ENCODE measurements at regions not wholly inside any gene's neighbourhood (a gene's known extent, or its start where the extent isn't known, plus 50 kb on each side); places are given as distances from the start of the nearest gene placed in this dataset.

GRCh38 chr1:212496682-212497081 is 64.0 kb downstream of the NENF start:
- TF ChIP-seq, protein P1, sequence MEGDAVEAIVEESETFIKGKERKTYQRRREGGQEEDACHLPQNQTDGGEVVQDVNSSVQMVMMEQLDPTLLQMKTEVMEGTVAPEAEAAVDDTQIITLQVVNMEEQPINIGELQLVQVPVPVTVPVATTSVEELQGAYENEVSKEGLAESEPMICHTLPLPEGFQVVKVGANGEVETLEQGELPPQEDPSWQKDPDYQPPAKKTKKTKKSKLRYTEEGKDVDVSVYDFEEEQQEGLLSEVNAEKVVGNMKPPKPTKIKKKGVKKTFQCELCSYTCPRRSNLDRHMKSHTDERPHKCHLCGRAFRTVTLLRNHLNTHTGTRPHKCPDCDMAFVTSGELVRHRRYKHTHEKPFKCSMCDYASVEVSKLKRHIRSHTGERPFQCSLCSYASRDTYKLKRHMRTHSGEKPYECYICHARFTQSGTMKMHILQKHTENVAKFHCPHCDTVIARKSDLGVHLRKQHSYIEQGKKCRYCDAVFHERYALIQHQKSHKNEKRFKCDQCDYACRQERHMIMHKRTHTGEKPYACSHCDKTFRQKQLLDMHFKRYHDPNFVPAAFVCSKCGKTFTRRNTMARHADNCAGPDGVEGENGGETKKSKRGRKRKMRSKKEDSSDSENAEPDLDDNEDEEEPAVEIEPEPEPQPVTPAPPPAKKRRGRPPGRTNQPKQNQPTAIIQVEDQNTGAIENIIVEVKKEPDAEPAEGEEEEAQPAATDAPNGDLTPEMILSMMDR (IDR thresholded peaks at IDR 0.05), result no peak
- TF ChIP-seq POLR2A (IDR thresholded peaks at IDR 0.05), result no peak

All from uterus (tissue), 2 donors.